ENCODE measurements at regions not wholly inside any gene's neighbourhood (a gene's known extent, or its start where the extent isn't known, plus 50 kb on each side); places are given as distances from the start of the nearest gene placed in this dataset.

DNA sequence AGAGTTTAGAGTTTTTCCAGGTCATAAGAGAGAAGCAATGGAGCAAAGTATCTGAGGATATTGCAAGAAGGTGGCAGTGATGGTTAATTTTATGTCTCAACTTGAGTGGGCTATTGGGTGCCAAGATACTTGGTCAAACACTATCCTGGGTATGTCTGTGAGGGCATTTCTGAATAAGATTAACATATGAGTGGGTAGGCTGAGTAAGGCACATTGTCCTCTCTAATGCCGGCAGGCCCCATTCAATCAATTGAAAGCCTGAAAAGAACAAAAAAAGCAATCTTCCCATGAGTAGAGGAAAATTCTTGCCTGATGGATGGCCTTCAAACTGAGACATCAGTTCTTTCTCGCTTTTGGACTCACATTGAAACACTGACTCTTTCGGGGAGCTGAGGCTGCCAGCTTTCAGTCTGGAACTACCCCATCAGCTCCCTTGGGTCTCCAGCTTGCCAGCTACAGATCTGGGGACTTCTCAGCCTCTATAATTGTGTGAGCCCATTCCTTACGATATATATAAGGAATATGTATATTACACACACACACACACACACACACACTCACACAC lies 228.8 kb downstream of the BUD13 start:
- peak in 1 of 2 experiments; percentile 7 for DNase-seq
- Histone ChIP-seq H3K9me3 (peaks cover 4% of the 10 kb centered on the region), H3K4me3 (ENCODE audit: low read depth, low read length) (no peak overlapping the region), H3K36me3 (ENCODE audit: control insufficient read depth, insufficient read depth, low read length) (no peaks in the 10 kb centered on the region), H3K4me1 (no peaks in the 10 kb centered on the region), H3K27me3 (replicated peaks; ENCODE audit: control insufficient read depth, insufficient read depth, low read length) (peaks cover 5% of the 10 kb centered on the region; the same call in 1 of the 2 replicates)
- Mint-ChIP-seq H3K27me3 (ENCODE audit: insufficient read depth, unreplicated experiment) (peaks cover 15% of the 10 kb centered on the region), H3K36me3 (ENCODE audit: insufficient read depth, unreplicated experiment) (no peaks in the 10 kb centered on the region), H3K4me3 (ENCODE audit: unreplicated experiment) (no peak overlapping the region), H3K27ac (ENCODE audit: unreplicated experiment) (no peak overlapping the region), H3K4me1 (ENCODE audit: low read depth, unreplicated experiment) (no peaks in the 10 kb centered on the region), H3K9me3 (ENCODE audit: unreplicated experiment) (peaks cover 1% of the 10 kb centered on the region)
- BruUV-seq (replicated peaks): no TSS peak
- TF ChIP-seq, protein P1, sequence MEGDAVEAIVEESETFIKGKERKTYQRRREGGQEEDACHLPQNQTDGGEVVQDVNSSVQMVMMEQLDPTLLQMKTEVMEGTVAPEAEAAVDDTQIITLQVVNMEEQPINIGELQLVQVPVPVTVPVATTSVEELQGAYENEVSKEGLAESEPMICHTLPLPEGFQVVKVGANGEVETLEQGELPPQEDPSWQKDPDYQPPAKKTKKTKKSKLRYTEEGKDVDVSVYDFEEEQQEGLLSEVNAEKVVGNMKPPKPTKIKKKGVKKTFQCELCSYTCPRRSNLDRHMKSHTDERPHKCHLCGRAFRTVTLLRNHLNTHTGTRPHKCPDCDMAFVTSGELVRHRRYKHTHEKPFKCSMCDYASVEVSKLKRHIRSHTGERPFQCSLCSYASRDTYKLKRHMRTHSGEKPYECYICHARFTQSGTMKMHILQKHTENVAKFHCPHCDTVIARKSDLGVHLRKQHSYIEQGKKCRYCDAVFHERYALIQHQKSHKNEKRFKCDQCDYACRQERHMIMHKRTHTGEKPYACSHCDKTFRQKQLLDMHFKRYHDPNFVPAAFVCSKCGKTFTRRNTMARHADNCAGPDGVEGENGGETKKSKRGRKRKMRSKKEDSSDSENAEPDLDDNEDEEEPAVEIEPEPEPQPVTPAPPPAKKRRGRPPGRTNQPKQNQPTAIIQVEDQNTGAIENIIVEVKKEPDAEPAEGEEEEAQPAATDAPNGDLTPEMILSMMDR (IDR thresholded peaks at IDR 0.05; ENCODE audit: insufficient read depth in 1 of 2, low read depth in 1 of 2, low read length in 1 of 2, severe bottlenecking in 1 of 2, unreplicated experiment in 1 of 2): no peak
- intact Hi-C loops (cut with micrococcal nuclease; ENCODE audit: unreplicated experiment): no loop called here
- CTCF ChIA-PET: no interaction called here
- POLR2A ChIA-PET: no interaction called here

- H3K36me3 Mint-ChIP-seq (ENCODE audit: insufficient read depth, unreplicated experiment): no peaks in the 10 kb centered on the region
- intact Hi-C loops (cut with micrococcal nuclease; ENCODE audit: unreplicated experiment): no loop called here
- DNase-seq: peak in 1 of 2 experiments; percentile 8
- H3K27ac Mint-ChIP-seq (ENCODE audit: unreplicated experiment): no peak overlapping the region
- CTCF ChIA-PET: no interaction called here
- peaks cover 9% of the 10 kb centered on the region for H3K27me3 ChIP-seq (replicated peaks; ENCODE audit: control insufficient read depth, insufficient read depth, low read length)
- no peaks in the 10 kb centered on the region for H3K4me1 Mint-ChIP-seq (ENCODE audit: low read depth, unreplicated experiment)
- H3K4me1 ChIP-seq: no peaks in the 10 kb centered on the region
- H3K4me3 ChIP-seq (ENCODE audit: low read depth, low read length): no peak overlapping the region
- no TSS peak for BruUV-seq (replicated peaks)
- H3K9me3 ChIP-seq: no peaks in the 10 kb centered on the region; the same call in 1 of the 2 replicates
- peaks cover 23% of the 10 kb centered on the region for H3K27me3 Mint-ChIP-seq (ENCODE audit: insufficient read depth, unreplicated experiment)
- H3K4me3 Mint-ChIP-seq (ENCODE audit: unreplicated experiment): no peak overlapping the region
- no peaks in the 10 kb centered on the region for H3K9me3 Mint-ChIP-seq (ENCODE audit: unreplicated experiment)
- POLR2A ChIA-PET: no interaction called here
- TF ChIP-seq, protein P1 (IDR thresholded peaks at IDR 0.05; ENCODE audit: insufficient read depth in 1 of 2, low read depth in 1 of 2, low read length in 1 of 2, severe bottlenecking in 1 of 2, unreplicated experiment in 1 of 2): no peak
- no peaks in the 10 kb centered on the region for H3K36me3 ChIP-seq (ENCODE audit: control insufficient read depth, insufficient read depth, low read length)
Measured at GRCh38 chr11:116543099-116543498, 229.7 kb downstream of the BUD13 start.

DNA sequence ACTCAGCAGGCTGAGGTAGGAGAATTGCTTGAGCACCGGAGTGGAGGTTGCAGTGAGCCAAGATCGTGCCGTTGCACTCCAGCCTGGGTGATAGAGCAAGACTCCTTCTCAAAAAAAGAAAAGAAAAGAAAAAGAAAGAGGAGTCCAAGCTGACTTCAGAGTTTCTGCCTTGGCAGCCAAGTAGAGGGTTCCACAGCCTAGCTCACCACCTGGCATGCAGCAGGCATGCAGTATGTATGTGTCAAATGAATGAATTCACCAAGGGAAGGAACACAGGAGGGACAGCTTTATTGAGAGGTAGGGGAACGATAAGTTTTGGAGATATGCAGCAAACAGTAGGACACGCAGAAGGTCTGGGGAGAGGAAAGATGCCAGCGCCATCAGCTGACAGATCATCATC lies 230.4 kb downstream of the BUD13 start:
- no TSS peak for BruUV-seq (replicated peaks)
- Histone ChIP-seq H3K27me3 (replicated peaks; ENCODE audit: control insufficient read depth, insufficient read depth, low read length) (peaks cover 9% of the 10 kb centered on the region), H3K4me1 (no peaks in the 10 kb centered on the region), H3K9me3 (no peaks in the 10 kb centered on the region; the same call in 1 of the 2 replicates), H3K4me3 (ENCODE audit: low read depth, low read length) (no peak overlapping the region), H3K36me3 (ENCODE audit: control insufficient read depth, insufficient read depth, low read length) (no peaks in the 10 kb centered on the region)
- ChIA-PET CTCF (no interaction called here), POLR2A (no interaction called here)
- H3K4me1 Mint-ChIP-seq (ENCODE audit: low read depth, unreplicated experiment): no peaks in the 10 kb centered on the region
- peak in 1 of 2 experiments; percentile 21 for DNase-seq
- H3K27me3 Mint-ChIP-seq (ENCODE audit: insufficient read depth, unreplicated experiment): peaks cover 18% of the 10 kb centered on the region
- H3K27ac Mint-ChIP-seq (ENCODE audit: unreplicated experiment): no peak overlapping the region
- intact Hi-C loops (cut with micrococcal nuclease; ENCODE audit: unreplicated experiment): no loop called here
- H3K9me3 Mint-ChIP-seq (ENCODE audit: unreplicated experiment): no peaks in the 10 kb centered on the region
- TF ChIP-seq, protein P1 (IDR thresholded peaks at IDR 0.05; ENCODE audit: insufficient read depth in 1 of 2, low read depth in 1 of 2, low read length in 1 of 2, severe bottlenecking in 1 of 2, unreplicated experiment in 1 of 2): no peak
- no peak overlapping the region for H3K4me3 Mint-ChIP-seq (ENCODE audit: unreplicated experiment)
- H3K36me3 Mint-ChIP-seq (ENCODE audit: insufficient read depth, unreplicated experiment): no peaks in the 10 kb centered on the region

Measured in Caco-2 (cell line).